Jurkat, Clone E6-1 (cell line): ENCODE measurements at regions not wholly inside any gene's neighbourhood (a gene's known extent, or its start where the extent isn't known, plus 50 kb on each side); places are given as distances from the start of the nearest gene placed in this dataset.
"Not testable (repeated sequence)": the region's sequence is repeated elsewhere in the genome, so short reads cannot be mapped to it uniquely, and the experiment has no call there.

Source experiments
- DNase-seq: peaks from one replicate; pipeline ENCODE4 v3.0.0-alpha.2; 2011; ENCODE audit warnings: low read depth, low spot score
- H3K4me3 ChIP-seq: 2 replicates; pipeline ENCODE4 v1.5.1; 2011; ENCODE audit warnings: mild to moderate bottlenecking, low read length, control low read depth, moderate library complexity

DNA sequence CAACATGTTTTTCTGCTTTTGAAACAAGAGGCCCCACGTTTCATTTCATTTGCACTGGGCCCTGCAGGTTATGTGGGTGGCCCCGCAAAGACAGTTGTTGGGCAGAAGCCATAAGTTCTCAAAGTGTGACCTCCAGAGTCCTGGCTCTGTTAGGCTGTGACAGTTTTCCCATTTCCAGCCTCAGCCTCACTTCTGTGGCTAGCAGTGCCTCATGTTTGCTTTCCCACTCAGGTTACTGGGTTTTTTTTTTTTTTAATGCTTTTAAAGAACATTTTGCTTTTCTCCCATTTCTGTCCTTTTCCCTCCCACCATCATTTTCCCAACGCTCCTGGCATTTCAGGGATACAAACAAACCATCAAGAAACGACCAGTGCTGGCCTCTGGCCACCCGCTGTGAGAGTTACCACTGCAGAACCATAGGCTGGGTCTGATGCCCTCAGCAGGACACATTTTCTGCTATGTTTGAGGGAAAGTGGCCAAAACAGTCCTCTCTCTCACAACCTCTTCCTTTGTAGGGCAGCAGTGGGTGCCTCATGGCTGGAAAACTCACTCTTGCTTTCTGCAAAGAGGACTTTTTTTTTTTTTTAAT lies 159.0 kb upstream of the MPHOSPH6 start:
- DNase-seq = no peak
- H3K4me3 ChIP-seq = no peak overlapping the region

DNA sequence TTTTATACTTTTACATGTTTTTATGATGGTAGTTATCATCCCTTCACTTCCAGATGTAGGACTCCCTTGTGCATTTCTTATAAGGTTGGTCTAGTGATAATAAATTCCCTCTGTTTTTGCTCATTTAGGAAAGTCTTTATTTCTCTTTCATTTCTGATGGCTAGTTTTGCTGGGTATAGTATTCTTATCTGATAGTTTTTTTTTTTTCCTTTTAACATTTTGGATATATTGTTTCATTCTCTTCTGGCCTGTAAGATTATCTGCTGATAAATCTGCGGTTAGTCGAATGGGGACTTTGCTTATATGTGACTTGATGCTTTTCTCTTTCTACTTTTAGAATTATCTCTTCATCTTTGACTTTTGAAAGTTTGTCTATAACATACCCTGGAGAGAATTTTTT lies 153.1 kb upstream of the MPHOSPH6 start:
- no peak for DNase-seq
- H3K4me3 ChIP-seq = no peak overlapping the region

DNA sequence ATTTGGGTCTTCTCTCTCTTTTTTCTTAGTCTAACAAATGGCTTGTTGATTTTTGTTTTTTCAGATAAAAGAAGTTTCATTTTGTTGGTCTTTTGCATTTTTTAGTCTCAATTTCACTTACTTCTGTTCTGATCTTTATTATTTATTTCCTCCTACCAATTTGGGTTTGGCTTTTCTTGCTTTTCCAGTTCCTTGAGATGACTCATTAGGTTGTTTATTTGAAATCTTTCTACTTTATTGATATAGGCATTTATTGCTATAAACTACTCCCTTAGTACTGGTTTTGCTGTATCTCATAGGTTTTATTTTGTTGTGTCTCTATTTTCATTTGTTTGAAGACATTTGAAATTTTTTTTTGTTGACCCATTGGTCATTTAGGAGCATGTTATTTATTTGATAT lies 152.2 kb upstream of the MPHOSPH6 start:
- H3K4me3 ChIP-seq = no peak overlapping the region
- DNase-seq = no peak

DNA sequence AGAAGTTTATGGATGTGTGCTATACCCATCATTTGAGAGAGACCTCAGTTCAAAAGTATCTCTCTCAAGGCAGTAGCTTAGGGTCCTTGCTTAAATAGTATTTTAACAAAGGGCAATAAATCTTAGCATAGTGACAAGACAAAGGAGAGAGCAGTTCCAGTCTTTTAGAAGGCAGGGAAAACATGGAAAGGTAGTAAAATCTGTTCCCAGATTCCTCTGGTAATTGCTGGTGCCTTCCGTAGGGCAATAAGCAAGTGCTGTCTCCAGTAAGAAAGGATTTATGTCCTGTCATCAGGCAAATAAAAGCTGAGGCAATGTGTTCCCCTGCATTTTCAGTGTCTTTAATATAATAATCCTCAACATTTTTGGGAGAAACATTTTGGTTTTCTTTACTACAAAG lies 149.0 kb upstream of the MPHOSPH6 start:
- H3K4me3 ChIP-seq = no peak overlapping the region
- DNase-seq = no peak

DNA sequence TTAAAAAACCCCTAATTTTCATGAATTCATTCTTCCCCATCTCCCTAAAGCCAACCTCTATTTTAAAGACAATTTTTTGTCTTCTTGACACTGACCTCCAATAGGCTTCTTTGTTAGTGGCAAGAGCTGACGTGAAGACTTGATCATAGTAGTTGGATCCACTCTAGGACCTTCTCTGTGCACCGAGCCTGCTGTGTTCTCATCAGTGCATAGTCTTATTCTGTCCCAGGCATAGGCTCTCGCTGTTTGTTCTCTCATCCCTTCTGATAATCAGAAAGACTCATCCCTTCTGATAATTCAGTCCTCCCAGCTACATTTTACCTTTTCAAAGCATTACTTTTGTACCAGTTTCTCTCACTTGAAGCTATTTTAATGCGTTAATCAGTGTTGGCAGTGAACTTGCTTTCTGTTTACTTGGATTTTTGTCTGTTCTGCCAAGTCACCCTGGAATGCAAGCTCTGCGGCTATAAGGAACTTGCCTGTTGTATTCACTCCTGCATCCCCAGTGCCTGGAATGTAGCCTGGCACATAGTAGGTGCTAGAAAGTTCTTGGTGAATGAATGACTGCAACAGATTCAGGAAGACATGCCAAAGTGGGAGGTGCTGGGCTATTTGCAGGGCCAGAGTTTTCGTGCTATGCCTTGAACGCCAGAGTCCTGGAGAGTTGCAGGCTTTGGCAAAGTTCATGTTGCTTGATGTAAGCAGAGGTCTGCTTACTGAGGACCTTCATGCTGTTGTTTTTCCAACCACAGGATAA lies 147.6 kb upstream of the MPHOSPH6 start:
- no peak for DNase-seq
- no peak overlapping the region for H3K4me3 ChIP-seq

DNA sequence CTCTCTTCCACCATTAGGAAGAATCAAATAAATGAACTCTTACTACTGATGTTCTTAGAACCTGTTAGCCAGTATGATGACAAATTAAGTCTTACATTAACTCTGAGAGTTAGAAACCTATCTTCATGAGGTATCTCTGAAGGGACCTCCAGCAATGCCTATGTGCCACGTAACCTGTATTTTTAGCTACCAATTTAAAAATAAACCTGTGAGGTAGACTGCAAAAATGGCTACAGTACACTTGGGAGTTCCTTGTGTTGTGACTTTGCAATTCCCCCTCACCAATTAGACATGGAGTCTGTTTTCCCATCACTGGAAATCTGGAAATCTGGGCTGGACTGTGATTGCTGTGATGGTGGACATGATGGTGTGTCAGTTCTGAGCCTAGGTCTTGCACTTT lies 143.7 kb upstream of the MPHOSPH6 start:
- no peak for DNase-seq
- H3K4me3 ChIP-seq = no peak overlapping the region

DNA sequence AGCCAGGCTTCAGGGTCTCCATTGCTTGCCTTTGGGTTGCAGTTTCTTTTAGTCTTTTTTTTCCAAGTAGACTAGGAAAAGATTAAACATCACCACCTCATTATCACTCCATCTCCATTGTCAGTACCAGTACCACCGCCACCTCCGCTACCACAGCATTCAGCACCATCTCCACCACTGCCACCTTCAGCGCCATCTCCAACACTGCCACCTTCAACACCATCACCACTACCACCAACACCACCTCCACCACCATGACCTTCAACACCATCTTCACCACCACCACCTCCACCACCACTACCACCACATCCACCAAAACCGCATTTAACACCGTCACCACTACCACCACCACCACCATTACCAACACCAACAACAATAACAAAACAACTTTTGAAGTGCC lies 141.5 kb upstream of the MPHOSPH6 start:
- no peak for DNase-seq
- H3K4me3 ChIP-seq = no peak overlapping the region

DNA sequence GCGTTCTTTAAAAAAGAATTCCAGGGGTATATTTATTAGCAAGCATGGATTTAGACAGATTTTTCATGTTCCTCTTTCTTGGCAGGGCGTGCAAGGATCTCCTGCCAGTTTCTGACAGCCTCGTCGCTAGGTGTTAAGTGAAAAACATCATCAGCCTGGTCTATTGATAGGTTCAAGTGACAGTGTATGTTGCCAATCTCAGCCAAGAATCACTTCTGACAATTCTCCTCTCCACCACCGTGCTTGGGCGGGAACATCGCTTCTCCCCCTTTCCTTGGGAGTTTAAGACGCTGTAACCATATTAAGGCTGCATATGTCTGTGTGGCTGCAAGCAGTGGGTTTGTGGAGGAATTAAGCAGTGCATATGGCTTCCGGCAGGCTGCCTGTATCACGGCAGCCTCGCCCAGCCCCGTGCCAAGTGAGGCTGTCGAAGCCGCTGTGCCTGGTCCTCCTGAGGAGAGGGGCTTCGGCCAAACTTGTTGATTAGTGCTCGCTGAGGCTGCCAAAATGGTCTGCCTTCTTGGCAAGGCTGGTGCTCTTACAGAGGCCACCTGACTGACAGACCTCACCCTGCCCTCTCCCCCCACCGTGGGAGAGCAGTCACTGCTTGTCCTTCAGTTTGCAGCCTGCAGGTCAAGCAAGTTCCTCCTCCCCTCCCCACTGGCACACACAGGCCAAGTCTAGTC lies 132.2 kb upstream of the MPHOSPH6 start:
- H3K4me3 ChIP-seq = no peak overlapping the region
- no peak for DNase-seq

DNA sequence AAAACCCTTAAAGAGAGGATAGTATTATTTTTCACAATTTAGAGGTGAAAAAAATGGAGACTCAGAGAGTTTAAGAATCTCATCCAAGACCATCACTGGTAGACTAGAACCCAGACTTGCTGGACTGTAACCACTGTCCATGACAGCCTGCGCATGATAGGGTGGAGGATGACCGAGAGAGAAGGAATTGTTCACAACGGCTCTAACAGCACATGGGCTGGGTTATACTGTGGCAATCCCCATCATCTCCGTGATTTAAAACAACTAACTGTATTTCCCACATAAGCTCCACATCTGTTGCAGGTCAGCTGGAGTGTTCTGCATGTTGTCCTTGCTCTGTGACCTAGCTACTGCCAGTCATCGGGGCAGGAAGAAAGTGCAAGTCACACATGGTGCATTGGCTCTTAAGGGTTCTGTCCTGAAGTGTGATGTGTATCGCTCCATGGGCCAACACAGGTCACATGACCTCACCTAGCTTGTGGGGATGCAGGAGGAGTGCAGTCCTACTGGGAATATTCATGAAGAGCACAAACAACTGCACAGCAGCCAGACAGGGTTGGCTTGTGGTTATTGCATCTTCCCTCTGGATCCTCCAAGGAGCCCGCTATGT lies 131.2 kb upstream of the MPHOSPH6 start:
- H3K4me3 ChIP-seq = no peak overlapping the region
- no peak for DNase-seq

DNA sequence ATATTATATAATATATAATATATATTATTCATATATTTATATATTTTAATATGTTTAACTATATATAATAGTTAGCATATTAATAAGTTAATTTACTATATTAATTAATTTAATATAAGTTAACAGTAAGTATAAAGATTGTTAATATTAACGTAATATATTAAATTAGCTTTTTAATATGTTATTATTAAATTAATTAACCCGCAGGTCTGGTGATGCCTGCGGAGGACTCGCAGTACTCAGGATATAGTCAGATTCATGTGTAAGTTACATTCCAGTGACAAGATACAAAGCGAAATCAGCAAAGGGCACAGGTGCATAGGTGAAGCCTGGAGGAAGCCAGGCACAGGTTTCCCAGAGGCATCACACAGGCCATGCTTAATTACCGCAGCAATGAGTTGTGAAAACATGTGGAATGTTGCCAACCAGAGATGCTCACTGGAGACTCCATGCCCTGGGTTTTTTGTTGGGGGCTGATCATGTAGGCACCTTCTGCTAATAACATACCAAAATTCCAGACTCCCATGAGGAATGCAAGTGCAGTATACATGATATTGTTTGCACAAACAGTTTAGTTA lies 130.4 kb upstream of the MPHOSPH6 start:
- H3K4me3 ChIP-seq = no peak overlapping the region
- DNase-seq = no peak

DNA sequence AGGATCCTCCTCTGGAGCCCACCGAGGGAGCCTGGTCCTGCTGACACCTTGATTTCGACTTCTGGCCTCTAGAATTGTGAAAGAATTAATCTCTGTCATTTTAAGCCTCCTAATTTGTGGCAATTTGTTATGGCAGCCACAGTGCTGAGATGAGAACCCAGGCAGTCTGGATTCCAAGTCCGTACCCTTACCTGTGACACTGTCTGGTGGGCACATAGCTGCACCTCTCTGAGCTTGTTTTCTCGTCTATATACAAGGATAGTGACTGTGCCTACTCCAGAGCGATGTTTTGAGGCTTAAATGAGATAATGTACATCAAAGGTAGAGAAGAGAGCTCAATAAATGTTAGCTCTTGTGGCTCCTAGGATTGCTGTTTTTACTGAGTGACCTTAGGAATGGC lies 128.4 kb upstream of the MPHOSPH6 start:
- DNase-seq = no peak
- H3K4me3 ChIP-seq = no peak overlapping the region

DNA sequence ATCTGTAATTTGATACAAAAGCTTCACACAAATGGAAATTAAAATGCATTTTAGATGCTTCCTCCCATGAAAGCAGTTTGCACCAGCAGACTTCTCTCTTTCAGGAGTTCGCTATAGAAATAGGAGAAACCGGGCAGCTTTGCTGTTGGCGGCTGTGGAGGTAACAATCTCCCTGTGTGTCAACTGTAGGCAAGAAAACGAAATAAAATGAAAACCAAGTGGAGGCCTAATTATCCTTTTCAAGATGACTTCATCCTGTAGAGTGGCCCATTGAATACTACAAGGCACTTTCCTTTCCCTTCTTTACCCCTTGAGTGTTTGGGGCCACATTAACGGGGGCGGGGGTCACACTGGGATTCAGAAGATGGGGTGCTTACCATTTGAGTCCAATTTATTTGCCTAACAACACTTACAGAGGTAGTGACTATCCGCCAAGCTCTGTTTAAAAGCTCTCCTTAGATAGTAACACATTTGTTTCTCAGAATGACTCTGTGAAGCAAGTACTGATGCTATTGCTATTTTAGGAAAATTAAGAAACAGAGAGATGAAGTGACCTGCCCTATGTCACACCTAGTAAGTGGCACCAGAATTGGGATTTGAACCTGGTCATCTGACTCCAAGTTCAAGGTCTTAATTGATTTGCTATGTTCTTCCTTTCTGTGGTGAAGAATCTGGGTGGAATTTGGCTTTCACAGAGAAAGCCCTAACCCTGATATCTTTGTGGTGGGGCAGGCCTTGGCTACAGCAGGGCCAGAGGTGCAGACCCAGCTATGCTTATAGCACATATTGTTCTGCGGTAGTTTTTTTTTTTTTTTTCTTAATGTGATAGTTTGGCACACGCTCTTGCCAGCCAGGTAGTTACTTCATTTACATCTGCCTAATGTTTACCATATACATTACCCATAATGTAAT lies 125.5 kb upstream of the MPHOSPH6 start:
- no peak for DNase-seq
- no peak overlapping the region for H3K4me3 ChIP-seq

DNA sequence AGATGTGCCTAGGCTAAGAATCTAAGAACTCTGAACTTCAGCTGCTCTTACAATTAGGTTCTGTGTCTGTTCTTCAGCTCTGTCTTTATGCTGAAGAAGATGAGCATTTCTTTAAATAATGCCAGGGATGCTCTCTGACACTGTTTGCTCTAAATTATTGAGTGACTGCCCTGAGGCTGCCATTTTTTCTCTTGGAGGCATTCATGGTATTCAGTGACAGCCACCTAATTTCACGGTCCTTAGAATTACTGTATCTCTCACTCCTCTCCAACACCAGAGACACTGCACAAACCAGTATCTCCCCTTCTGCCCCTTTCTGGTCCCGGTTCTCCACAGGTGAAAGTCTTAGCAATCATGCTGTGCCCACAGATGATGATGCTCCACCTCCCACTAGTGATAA lies 123.6 kb upstream of the MPHOSPH6 start:
- H3K4me3 ChIP-seq = no peak overlapping the region
- DNase-seq = no peak

DNA sequence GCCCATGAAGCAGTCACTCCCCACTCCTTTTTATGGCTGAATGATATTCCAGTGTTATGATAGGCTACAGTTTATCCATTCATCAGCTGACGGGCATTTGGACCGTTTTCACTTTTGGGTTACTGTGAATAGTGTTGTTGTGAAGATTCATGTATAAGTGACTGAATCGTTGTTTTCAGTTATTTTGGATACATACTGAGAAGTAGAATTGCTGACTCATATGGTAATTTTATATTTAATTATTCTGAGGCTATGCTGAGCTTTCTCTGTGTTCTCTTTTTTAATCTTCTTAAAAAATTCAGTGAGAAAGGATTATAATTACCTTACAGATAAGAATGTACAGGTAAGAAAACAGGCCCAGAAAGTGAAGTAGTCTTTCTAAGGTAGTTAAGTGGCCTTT lies 117.9 kb upstream of the MPHOSPH6 start:
- H3K4me3 ChIP-seq = no peak overlapping the region
- DNase-seq = no peak

DNA sequence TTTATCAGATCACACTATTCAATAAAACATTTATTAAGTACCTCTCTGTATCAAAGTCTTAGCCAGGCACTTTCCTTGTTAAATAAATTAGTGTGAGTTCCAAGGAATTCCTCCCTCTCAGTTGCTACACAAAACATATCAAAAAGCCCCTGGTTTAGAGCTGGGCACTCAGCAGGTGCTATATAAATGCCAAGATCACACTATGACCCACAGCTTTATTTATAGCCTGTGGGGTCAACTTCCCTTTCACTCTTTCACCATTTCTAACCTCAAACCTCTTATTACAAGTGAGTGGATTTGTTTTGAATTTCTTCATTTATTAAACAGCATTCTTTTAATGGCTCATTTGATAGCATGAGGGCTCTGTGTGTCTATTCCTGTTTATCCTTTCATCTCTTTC lies 112.6 kb upstream of the MPHOSPH6 start:
- DNase-seq = no peak
- H3K4me3 ChIP-seq = no peak overlapping the region

DNA sequence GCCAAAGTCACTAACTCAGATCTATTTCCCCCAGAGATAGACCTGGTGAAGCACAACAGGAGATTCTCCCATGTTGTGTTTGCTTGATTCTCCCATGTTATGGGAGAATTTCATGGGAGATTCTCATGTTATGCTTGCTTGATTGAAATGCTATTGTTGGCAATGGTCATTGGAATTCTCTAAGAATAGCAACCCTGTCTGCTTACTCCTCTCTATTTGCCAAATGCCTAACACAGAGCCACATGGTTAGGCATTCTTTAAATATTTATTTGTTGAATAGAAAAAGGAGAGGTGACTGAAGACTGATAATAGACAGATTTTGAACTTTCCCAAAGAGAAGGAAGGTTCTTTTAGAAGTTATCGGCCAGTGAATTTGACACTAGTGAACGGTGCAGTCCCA lies 111.5 kb upstream of the MPHOSPH6 start:
- no peak for DNase-seq
- no peak overlapping the region for H3K4me3 ChIP-seq

DNA sequence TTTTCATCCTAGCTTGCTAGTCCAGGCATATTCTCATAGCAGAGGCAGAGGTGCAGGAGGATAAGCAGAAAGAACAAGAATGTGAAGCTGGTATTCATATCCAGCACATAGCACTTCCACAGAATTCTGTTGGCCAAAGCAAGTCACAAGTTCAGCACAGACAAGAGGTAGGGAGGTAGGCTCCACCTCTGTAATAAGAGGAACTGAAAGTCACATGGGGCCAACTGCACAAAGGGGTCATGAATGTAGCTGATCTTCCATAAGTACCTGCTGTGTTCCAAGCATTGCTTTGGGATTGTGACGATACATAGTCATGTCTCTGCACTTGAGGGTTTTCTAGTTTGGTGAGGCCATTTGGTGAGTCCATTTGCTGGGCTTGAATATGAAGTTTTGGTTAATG lies 110.8 kb upstream of the MPHOSPH6 start:
- H3K4me3 ChIP-seq = no peak overlapping the region
- no peak for DNase-seq

DNA sequence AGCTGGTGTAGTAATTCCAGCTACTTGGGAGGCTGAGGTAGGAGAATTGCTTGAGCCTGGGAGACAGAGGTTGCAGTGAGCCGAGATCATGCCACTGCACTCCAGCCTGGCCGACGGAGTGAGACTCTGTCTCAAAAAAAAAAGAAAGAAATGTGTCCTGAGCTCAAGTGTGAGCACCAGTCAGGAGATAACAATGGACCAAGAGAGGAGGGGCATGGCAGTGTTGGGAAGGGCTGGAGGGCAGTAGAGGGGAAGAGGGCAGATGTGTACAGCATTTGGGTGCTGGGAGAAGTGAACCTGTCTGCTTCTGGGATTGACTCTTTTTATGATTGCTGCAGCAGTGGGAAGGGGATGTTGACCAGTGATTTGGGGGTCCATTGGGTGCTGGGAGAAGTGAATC lies 105.3 kb upstream of the MPHOSPH6 start:
- H3K4me3 ChIP-seq, DNase-seq: not testable (repeated sequence)

DNA sequence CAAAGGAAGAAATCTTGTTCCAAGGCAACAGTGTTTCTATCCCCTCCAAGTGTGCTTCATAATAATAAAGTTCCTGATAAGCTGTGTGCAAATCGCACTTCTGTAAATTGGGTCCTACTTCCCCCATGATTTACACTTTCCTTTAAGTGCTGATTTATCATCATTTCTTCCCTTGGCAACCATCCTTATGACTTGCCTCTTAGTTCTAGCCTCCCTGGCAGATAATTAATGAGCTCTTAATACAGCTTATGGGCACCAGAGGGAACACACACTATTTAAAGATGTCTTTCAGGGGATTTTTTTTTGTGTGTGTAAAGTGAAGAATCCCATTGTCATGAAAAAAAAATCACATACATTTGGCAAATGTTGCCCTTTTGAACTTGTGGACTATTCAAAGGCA lies 101.6 kb upstream of the MPHOSPH6 start:
- no peak overlapping the region for H3K4me3 ChIP-seq

More for the DNA sequence above, 101.6 kb upstream of the MPHOSPH6 start:
- no peak for DNase-seq
